GM06990 (cell line): ENCODE measurements at regions not wholly inside any gene's neighbourhood (a gene's known extent, or its start where the extent isn't known, plus 50 kb on each side); places are given as distances from the start of the nearest gene placed in this dataset.

ENCODE experiments used
- DNase-seq: peaks from one replicate; pipeline ENCODE4 v3.0.0-alpha.2; 2011; ENCODE audit not compliant: insufficient read length; ENCODE audit errors: extremely low read depth
- H3K27me3 ChIP-seq: replicated peaks from 2 replicates; pipeline ENCODE4 v1.6.0; 2011; ENCODE audit warnings: low read length; ENCODE audit not compliant: control insufficient read depth, insufficient read depth
- H3K36me3 ChIP-seq: 2 replicates; pipeline ENCODE4 v1.5.1; 2011; ENCODE audit warnings: low read length; ENCODE audit not compliant: control insufficient read depth, insufficient read depth
- H3K4me3 ChIP-seq: replicated peaks from 2 replicates; pipeline ENCODE4 v1.5.1; 2011; ENCODE audit warnings: low read depth, mild to moderate bottlenecking, control low read depth, low read length
- TF ChIP-seq, protein P1 (sequence below): IDR thresholded peaks from 2 replicates; pipeline ENCODE4 v1.5.1; 2011; ENCODE audit warnings: low read length, control low read depth, mild to moderate bottlenecking, inconsistent platforms; ENCODE audit not compliant: insufficient read depth, poor library complexity, severe bottlenecking

DNA sequence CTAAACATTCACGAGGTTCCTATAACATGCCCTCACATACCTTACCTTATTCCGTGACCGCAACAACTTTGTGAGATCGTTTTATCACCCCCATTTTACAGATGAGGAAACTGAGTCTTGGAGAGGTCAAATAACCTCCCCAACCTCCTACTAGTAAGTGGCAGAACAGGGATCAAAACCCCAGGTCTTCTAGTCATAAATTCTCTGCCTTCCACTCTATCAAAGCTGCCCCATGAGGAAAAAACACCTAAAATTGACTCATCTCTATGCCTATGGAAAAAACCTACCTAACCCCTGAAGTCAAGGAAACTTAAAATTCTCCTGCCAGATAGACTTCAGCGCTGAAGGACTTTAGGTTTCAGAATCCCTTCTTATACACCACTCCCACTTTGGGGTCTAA lies 69.5 kb upstream of the ERRFI1 start:
- Histone ChIP-seq H3K36me3 (no peaks in the 10 kb centered on the region), H3K27me3 (no peaks in the 10 kb centered on the region), H3K4me3 (no peak overlapping the region)
- DNase-seq: no peak
- TF ChIP-seq, protein P1, sequence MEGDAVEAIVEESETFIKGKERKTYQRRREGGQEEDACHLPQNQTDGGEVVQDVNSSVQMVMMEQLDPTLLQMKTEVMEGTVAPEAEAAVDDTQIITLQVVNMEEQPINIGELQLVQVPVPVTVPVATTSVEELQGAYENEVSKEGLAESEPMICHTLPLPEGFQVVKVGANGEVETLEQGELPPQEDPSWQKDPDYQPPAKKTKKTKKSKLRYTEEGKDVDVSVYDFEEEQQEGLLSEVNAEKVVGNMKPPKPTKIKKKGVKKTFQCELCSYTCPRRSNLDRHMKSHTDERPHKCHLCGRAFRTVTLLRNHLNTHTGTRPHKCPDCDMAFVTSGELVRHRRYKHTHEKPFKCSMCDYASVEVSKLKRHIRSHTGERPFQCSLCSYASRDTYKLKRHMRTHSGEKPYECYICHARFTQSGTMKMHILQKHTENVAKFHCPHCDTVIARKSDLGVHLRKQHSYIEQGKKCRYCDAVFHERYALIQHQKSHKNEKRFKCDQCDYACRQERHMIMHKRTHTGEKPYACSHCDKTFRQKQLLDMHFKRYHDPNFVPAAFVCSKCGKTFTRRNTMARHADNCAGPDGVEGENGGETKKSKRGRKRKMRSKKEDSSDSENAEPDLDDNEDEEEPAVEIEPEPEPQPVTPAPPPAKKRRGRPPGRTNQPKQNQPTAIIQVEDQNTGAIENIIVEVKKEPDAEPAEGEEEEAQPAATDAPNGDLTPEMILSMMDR: no peak

- no peaks in the 10 kb centered on the region for H3K27me3 ChIP-seq
- TF ChIP-seq, protein P1: no peak
- DNase-seq: no peak
- no peak overlapping the region for H3K4me3 ChIP-seq
- H3K36me3 ChIP-seq: no peaks in the 10 kb centered on the region
Measured at GRCh38 chr1:8094481-8095241, 68.6 kb upstream of the ERRFI1 start.

- DNase-seq: no peak
- no peaks in the 10 kb centered on the region for H3K27me3 ChIP-seq
- TF ChIP-seq, protein P1: no peak
- no peak overlapping the region for H3K4me3 ChIP-seq
- no peaks in the 10 kb centered on the region for H3K36me3 ChIP-seq
Measured at GRCh38 chr1:8093221-8093980, 67.3 kb upstream of the ERRFI1 start.

DNA sequence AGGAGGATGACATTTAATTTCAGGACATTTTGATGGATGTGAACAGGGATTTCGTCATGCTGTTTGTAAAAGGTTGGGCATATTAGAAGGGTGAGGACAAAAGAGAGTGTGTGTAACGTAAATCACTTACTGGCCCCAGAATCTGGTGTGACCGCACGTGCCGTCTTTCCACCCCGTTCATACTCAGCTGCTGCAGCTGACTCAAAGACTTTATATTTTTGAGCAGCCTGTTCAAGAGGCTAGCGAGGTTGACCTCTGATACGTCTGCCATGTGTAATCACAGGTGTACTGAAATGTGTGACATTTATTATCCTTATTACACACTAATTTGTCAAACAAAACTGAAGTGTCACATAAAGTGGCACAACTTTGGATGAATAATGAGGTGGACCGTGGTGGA lies 66.5 kb upstream of the ERRFI1 start:
- Histone ChIP-seq H3K36me3 (no peaks in the 10 kb centered on the region), H3K4me3 (no peak overlapping the region), H3K27me3 (no peaks in the 10 kb centered on the region)
- DNase-seq: no peak
- TF ChIP-seq, protein P1: no peak

DNA sequence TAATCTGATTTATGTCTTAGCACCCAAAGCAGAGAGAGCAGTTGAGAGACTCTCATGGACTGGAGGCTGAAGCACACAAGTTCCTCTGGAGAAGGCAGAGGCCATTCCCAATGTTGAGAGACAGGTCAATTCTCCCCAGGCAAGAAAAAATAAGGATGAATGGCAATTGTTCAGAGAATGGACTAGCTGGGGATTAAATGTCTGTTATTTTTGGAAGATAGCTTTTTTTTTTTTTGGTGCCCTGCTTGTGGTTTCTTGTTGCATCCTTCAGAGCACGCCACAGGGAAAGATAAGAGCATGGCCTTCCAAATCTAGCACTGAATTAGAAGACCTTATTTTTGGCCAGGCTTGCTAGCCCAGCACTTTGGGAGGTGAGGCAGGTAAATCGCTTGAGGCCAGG lies 65.6 kb upstream of the ERRFI1 start:
- no peaks in the 10 kb centered on the region for H3K36me3 ChIP-seq
- no peak overlapping the region for H3K4me3 ChIP-seq
- H3K27me3 ChIP-seq: no peaks in the 10 kb centered on the region
- TF ChIP-seq, protein P1: no peak
- DNase-seq: no peak
